ENCODE measurements at regions not wholly inside any gene's neighbourhood (a gene's known extent, or its start where the extent isn't known, plus 50 kb on each side); places are given as distances from the start of the nearest gene placed in this dataset.
A peak's percentile ranks its signal among the peaks of the same experiment; 100 is the strongest.
"Not testable (repeated sequence)": the region's sequence is repeated elsewhere in the genome, so short reads cannot be mapped to it uniquely, and the experiment has no call there.

GRCh38 chrX:132302687-132303086 is 83.4 kb upstream of the RAP2C start:
- POLR2A ChIA-PET, result interaction anchor here (0.6 kb wide), 1 partner anchor 269 kb away, joined by 5 read pairs; no protein-coding TSS in a partner anchor
- H3K36me3 Mint-ChIP-seq (ENCODE audit: low read depth); H3K27ac Mint-ChIP-seq; H3K4me1 Mint-ChIP-seq; intact Hi-C loops (cut with micrococcal nuclease); ATAC-seq (ENCODE audit: low read depth); H3K27me3 Mint-ChIP-seq; H3K9me3 Mint-ChIP-seq; H3K4me3 Mint-ChIP-seq; DNase-seq: not testable (repeated sequence)
- CTCF ChIA-PET, result interaction anchor here (1.7 kb wide), 1 partner anchor 10 kb away, joined by 5 read pairs; no protein-coding TSS in a partner anchor

- DNase-seq, result no peak
- ChIA-PET CTCF (no interaction called here), POLR2A (no interaction called here)
- H3K9me3 Mint-ChIP-seq, result peaks cover 4% of the 10 kb centered on the region
- no peaks in the 10 kb centered on the region for H3K4me1 Mint-ChIP-seq
- H3K27me3 Mint-ChIP-seq, result no peaks in the 10 kb centered on the region
- no peak overlapping the region for H3K27ac Mint-ChIP-seq
- peaks cover 2% of the 10 kb centered on the region for H3K36me3 Mint-ChIP-seq (ENCODE audit: low read depth)
- intact Hi-C loops (cut with micrococcal nuclease), result no loop called here
- H3K4me3 Mint-ChIP-seq, result no peak overlapping the region
- no peak for TF ChIP-seq CTCF (IDR thresholded peaks at IDR 0.05)
- no peak for ATAC-seq (ENCODE audit: low read depth)
Observed at GRCh38 chrX:132294776-132295495, 75.7 kb upstream of the RAP2C start.

GRCh38 chrX:132294192-132294591 is 74.9 kb upstream of the RAP2C start:
- Mint-ChIP-seq H3K27ac (no peak overlapping the region), H3K4me1 (no peaks in the 10 kb centered on the region), H3K9me3 (peaks cover 4% of the 10 kb centered on the region), H3K4me3 (no peak overlapping the region), H3K27me3 (no peaks in the 10 kb centered on the region), H3K36me3 (ENCODE audit: low read depth) (peaks cover 2% of the 10 kb centered on the region)
- TF ChIP-seq CTCF (IDR thresholded peaks at IDR 0.05), result no peak
- ChIA-PET POLR2A (no interaction called here), CTCF (interaction anchor here (1.0 to 4.1 kb wide), 3 partner anchors 299 to 337 kb away, joined by 3 to 63 read pairs (median 14); no protein-coding TSS in a partner anchor)
- ATAC-seq (ENCODE audit: low read depth) (no peak), DNase-seq (no peak)
- intact Hi-C loops (cut with micrococcal nuclease), result no loop called here

GRCh38 chrX:132292793-132293192 is 73.5 kb upstream of the RAP2C start:
- intact Hi-C loops (cut with micrococcal nuclease), result loop anchor here (1.0 to 2.0 kb wide), 6 partner anchors 66 to 452 kb away; no protein-coding TSS in a partner anchor
- H3K27ac Mint-ChIP-seq, result no peak overlapping the region
- H3K4me3 Mint-ChIP-seq, result no peak overlapping the region
- peaks cover 4% of the 10 kb centered on the region for H3K9me3 Mint-ChIP-seq
- ATAC-seq (ENCODE audit: low read depth) (peak; percentile 42), DNase-seq (no peak)
- POLR2A ChIA-PET, result interaction anchor here (0.6 kb wide), 1 partner anchor 303 kb away, joined by 3 read pairs; no protein-coding TSS in a partner anchor
- TF ChIP-seq CTCF (IDR thresholded peaks at IDR 0.05), result no peak
- H3K4me1 Mint-ChIP-seq, result no peaks in the 10 kb centered on the region
- H3K27me3 Mint-ChIP-seq, result no peaks in the 10 kb centered on the region
- no peaks in the 10 kb centered on the region for H3K36me3 Mint-ChIP-seq (ENCODE audit: low read depth)
- CTCF ChIA-PET, result interaction anchor here (0.8 to 4.1 kb wide), 19 partner anchors 9 to 451 kb away, joined by 3 to 63 read pairs (median 4); partner anchors contain the start of gene MBNL3

GRCh38 chrX:132277953-132278614 is 58.8 kb upstream of the RAP2C start:
- no peaks in the 10 kb centered on the region for H3K4me1 Mint-ChIP-seq
- no peaks in the 10 kb centered on the region for H3K36me3 Mint-ChIP-seq (ENCODE audit: low read depth)
- ATAC-seq (ENCODE audit: low read depth) (no peak), DNase-seq (no peak)
- intact Hi-C loops (cut with micrococcal nuclease), result no loop called here
- no peak for TF ChIP-seq CTCF (IDR thresholded peaks at IDR 0.05)
- POLR2A ChIA-PET, result no interaction called here
- no peak overlapping the region for H3K4me3 Mint-ChIP-seq
- CTCF ChIA-PET, result no interaction called here
- no peaks in the 10 kb centered on the region for H3K9me3 Mint-ChIP-seq
- H3K27ac Mint-ChIP-seq, result no peak overlapping the region
- H3K27me3 Mint-ChIP-seq, result no peaks in the 10 kb centered on the region
